HG02571 (cell line): ENCODE measurements at regions not wholly inside any gene's neighbourhood (a gene's known extent, or its start where the extent isn't known, plus 50 kb on each side); places are given as distances from the start of the nearest gene placed in this dataset.
"Not testable (repeated sequence)": the region's sequence is repeated elsewhere in the genome, so short reads cannot be mapped to it uniquely, and the experiment has no call there.

ENCODE experiments used
- ATAC-seq: cut with Tn5 transposase; IDR thresholded peaks from one replicate; pipeline ENCODE4 v1.9.1; 2021; ENCODE audit warnings: mild to moderate bottlenecking, moderate library complexity; ENCODE audit not compliant: unreplicated experiment

DNA sequence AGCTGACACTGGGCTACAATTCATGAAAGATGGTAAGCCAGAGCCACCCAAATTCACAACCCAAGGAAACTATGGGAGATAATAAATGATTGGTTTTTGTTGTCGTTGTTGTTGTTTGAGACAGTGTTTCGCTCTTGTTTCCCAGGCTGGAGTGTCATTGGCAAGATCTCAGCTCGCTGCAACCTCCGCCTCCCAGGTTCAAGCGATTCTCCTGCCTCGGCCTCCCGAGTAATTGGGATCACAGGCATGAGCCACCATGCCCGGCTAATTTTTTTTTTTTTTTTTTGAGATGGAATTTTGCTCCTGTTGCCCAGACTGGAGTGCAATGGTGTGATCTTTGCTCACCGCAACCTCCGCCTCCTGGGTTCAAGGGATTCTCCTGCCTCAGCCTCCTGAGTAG, 65.9 kb upstream of the METTL9 start:
- ATAC-seq: not testable (repeated sequence)

DNA sequence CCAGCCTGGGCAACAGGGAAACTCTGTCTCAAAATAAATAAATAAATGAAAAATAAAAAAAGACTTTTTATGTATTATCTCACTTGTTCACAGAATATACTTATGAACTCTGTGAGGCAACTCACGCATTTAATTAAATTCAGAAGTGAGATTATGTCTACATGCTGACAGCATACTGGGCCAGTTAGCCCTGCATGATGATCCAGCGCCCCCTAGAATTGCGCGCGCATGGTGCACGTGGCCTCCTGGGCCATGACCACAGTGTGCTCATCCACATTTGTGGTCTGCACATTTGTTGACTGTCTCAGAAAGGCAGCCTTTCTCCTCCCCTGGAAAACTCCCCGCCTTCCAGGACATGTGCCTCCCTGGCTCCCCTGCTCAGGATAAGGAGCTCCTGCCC, 64.8 kb upstream of the METTL9 start:
- ATAC-seq: not testable (repeated sequence)

DNA sequence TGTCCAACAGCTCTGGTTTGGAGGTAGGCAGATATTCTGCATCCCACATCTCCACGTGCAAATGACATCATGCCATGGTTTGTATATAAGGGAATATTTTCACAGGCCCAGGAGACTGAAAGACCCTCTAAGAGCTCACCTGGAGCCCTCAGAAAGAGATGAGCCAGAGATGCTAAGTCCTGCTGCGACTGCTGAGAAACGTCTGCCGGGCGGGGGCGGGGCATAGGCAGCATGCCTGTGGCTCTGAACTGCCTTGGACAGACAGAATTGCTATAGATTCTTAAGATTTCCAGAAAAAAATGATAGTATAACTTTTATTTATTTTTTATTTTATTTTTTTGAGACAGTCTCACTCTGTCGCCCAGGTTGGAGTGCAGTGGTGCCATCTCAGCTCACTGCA, 64.2 kb upstream of the METTL9 start:
- not testable (repeated sequence) for ATAC-seq

DNA sequence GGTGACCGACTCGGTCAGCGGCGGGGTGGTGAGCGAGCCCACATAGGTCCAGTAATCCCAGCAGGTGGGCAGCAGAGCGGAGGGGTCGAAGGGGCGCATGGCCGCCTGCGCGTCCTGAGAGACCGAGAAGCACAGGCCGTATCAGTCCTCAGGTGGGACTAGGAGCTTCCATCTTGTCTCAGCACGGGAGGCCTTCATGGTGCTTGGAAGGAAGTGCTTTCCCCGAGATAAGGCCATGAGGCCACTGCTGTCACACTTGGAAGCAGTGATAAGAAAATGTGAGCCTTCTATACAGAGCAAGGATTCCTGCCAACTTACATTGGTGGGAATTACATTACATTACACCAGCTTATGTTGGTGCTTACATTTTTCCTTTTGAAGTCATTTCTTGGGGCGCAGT, 62.6 kb upstream of the METTL9 start:
- ATAC-seq: not testable (repeated sequence)

DNA sequence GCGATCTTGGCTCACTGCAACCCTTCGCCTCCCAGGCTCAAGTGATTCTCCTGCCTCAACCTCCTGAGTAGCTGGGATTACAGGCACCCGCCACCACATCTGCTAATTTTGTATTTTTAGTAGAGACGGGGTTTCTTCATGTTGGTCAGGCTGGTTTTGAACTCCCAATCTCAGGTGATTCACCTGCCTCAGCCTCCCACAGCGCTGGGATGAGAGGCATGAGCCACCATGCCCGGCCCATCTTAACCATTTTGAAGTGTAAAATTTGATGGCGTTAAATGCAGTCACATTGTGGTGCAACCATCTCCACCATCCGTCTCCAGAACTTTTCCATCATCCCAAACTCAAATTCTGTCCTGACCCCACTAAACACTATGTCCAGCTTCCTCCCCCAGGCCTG, 61.8 kb upstream of the METTL9 start:
- ATAC-seq: not testable (repeated sequence)

DNA sequence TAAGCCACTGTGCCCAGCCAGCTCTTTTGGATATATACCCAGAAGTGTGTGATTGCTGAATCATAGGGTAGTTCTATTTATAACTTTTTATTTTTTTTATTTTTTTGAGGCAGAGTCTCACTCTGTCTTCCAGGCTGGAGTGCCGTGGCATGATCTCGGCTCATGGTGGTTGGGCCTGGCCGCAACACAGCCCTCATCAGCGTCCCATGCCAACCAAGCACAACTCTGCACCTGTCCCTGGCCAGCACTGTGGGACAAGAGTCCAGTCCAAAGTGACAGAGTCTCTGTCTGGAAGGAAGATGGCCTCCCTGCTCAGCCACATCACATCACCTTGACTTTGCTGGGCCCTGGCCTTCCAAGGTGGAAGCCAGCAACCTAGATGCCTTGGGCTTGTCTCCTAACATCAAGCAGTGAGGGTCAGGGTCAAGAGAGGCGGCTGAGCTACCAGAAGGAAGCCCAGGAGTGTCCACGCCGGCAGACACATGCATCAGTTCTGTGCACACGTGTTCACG, 60.2 kb upstream of the METTL9 start:
- not testable (repeated sequence) for ATAC-seq

DNA sequence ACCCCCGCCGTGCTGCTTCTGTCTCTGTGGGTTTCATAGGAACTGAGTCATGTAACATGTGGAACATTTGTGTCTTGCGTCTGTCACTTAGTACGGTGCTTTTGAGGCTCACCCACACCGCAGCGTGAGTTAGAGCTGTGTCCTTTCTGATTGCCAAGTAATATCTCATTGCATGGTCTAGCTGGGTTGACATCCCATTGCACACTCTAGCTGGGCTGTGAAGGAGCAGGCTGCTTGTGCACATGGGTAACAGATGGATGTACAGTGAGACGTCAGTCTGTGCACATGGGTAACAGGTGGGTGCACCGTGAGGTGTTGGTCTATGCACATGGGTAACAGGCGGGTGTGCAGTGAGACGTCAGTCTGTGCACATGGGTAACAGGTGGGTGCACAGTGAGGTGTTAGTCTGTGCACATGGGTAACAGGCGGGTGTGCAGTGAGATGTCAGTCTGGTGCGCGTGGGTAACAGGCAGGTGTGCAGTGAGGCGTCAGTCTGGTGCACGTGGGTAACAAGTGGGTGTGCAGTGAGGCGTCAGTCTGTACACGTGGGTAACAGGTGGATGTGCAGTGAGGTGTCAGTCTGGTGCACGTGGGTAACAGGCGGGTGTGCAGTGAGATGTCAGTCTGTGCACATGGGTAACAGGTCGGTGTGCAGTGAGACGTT, 58.5 kb upstream of the METTL9 start:
- peak; percentile 58 for ATAC-seq

DNA sequence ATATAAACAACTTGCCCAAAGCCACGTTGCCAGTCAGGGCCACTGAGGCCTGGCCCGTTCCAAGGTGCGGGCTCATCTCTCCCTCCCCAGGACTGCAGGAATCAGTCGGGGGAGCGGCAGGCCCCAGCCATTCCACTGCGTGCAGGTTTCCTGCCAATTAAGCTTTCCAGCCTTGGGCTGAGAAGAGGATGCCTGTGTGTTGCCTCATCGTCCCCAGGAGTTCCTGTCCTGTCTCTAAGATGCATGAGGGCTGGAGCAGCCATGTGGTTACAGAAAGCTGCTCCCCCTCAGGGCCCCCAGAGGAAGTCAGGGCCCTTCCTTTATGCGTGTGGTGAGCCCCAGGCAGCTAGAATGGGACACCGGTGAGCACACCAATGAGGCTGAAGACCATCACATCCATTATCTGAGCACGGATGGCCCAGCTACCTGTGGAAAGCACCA, 57.7 kb upstream of the METTL9 start:
- not testable (repeated sequence) for ATAC-seq

DNA sequence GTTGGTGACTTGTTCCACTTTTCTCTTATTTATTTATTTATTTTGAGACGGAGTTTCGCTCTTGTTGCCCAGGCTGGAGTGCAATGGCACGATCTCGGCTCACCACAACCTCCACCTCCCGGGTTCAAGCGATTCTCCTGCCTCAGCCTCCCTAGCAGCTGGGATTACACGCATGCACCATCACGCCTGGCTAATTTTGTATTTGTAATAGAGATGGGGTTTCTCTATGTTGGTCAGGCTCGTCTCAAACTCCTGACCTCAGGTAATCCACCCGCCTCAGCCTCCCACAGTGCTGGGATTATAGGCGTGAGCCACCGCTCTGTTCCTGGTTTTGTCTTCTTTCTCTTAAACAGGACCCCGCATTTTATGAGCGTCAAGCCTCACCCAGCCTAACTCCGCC, 57.3 kb upstream of the METTL9 start:
- not testable (repeated sequence) for ATAC-seq

DNA sequence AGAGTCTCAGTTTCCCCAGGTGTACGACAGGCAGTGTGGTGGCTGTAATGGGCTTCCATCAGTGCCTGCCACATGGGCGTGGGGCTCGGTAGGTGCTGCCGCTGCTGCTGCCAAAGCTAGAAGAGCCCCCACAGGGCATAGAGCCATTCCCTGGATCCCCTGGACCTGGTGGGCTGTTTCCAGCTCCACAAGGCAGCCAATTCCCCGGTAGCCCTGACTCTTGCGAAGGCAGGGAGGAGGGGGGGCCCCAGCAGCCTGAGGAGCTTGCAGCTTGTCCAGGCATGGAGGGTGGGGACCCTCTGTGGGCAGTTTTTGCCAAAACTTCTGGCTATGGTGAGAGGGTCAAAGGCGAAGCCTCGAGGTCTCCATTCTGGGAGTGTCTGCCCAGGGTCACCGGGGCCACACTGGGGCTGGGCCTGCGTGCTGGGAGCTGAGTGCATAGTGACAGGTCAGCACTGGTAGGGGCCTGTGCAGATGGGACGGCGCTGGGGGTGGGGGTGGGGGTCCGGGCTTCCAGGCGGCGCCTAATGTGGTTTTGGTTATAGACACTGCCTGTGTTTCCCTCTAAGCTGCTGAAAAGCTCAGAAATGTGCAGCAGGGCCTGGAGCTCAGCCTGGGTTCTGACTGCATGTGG, 56.8 kb upstream of the METTL9 start:
- ATAC-seq: not testable (repeated sequence)

DNA sequence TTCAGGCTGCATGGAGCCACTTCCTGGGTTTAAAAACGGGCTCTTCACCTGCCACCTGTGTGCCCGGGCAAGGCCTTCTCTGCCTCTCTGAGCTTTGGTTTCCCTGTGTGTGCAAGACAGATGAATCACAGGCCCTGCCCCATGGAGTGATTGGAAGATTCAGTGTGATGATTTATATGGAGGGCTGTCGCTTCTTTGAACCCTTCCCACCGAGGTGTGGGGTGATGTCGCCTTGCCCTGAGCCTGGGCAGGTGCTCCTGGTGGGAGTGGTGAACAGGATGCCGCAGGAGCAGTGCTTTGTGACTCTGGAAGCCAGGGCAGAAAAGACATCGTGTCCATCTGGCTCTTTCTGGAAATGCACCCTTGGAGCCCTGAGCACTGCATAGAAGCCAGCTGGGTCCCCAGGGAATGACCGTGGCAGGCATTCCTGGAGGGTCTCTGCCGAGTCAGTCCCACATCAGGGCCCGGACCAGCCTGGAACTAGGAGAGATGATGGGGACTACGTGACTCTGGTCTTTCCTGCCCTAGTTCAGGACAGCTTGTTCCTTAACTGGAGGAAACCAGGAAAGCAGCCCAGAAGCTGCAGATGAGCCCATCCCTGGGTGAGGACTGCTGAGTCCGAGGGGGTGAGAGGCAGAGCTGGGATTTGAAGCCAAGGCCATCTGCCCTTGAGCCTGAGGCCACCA, 56.1 kb upstream of the METTL9 start:
- ATAC-seq: not testable (repeated sequence)

DNA sequence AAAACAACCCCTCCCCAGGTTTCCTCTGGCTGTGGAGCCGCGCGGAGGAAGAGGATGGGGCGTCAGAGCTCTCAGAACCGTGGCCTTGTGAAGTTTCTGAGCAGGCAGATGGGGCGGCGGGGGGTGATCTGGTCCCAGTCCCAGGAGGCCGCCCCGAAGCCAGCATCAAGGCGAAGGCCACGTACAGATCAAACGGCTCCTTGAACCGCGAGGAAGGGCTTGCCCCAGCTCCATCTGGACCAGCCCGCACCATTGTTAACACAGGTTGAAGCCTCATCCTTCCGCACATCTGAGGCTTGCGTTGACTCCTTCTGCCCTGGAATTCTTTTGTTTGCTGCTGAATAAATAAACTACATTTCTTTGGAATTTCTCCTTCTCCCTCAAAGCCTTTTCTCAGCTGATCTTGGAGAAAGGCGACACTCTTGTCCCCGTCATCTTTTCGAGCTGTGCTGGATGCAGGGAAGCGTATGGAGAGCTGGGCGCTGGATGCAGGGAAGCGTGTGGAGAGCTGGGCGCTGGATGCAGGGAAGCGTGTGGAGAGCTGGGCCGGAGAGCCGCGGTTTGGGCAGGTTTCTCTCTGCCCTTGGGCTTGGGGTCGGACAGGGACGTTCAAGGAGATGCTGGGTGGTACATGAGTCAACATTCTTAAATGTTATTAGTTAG, 53.6 kb upstream of the METTL9 start:
- not testable (repeated sequence) for ATAC-seq

DNA sequence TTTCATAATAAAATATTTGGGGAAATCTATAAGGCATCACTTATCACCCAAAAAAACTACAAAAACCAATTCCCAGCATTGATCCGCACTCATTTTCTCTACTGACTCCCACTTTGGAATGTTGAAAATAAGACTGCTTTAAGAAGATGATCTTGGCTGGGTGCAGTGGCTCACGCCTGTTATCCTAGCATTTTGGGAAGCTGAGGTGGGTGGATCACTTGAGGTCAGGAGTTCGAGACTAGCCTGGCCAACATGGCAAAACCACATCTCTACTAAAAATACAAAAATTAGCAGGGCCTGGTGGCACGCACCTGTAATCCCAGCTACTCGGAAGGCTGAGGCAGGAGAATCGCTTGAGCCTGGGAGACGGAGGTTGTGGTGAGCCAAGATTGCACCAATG, 50.0 kb upstream of the METTL9 start:
- ATAC-seq: not testable (repeated sequence)
